GM23248 (cell line): ENCODE measurements at regions not wholly inside any gene's neighbourhood (a gene's known extent, or its start where the extent isn't known, plus 50 kb on each side); places are given as distances from the start of the nearest gene placed in this dataset.

Source experiments
- EZH2 ChIP-seq: fragments of 200-600 bp; sonication (generic); IDR thresholded peaks from 2 replicates; pipeline ENCODE4 v1.6.1; 2018; ENCODE audit warnings: antibody characterized with exemption, mild to moderate bottlenecking; ENCODE audit not compliant: insufficient read depth, poor library complexity, severe bottlenecking
- EZH2phosphoT487 ChIP-seq: fragments of 200-600 bp; sonication (generic); IDR thresholded peaks from 2 replicates; pipeline ENCODE4 v1.6.1; 2018; ENCODE audit warnings: antibody characterized with exemption, moderate library complexity, mild to moderate bottlenecking, low read depth; ENCODE audit not compliant: insufficient read depth

DNA sequence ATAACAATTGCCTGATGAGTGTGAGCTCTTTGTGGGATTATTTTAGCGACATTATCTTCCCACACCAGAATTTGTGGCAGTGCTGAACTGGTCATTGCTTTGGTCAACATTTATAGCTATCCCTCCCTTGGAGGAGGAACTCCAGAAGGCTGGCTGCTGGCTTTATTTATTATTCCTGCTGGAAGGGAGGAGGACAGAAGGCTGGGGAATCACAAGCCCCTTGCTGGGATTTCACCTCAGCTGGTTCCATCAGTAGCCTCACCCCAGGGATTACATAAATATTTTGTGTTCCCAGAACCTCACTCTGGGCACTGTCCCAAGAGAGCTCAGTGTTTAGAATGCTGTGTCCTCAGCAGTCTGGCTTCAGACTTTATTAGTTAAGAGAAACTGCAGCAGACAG is 102.8 kb upstream of the C1orf21 start:
- no peak for TF ChIP-seq EZH2
- TF ChIP-seq EZH2phosphoT487 = no peak
